OCI-LY7 (cell line): ENCODE measurements at regions not wholly inside any gene's neighbourhood (a gene's known extent, or its start where the extent isn't known, plus 50 kb on each side); places are given as distances from the start of the nearest gene placed in this dataset.

Experiments
- EZH2phosphoT487 ChIP-seq: fragments of 200-600 bp; sonication (generic); IDR thresholded peaks from 2 replicates; pipeline ENCODE4 v1.6.1; 2018; ENCODE audit warnings: low read depth, borderline replicate concordance, mild to moderate bottlenecking, mixed run types, antibody characterized with exemption, low read length, moderate library complexity, mixed read lengths
- TF ChIP-seq, protein P1 (sequence below): fragments of 200-600 bp; sonication (generic); conservative IDR thresholded peaks from 2 replicates; pipeline ENCODE4 v1.5.1; 2014; ENCODE audit warnings: mild to moderate bottlenecking, antibody characterized with exemption, low read length, moderate library complexity, mixed read lengths

DNA sequence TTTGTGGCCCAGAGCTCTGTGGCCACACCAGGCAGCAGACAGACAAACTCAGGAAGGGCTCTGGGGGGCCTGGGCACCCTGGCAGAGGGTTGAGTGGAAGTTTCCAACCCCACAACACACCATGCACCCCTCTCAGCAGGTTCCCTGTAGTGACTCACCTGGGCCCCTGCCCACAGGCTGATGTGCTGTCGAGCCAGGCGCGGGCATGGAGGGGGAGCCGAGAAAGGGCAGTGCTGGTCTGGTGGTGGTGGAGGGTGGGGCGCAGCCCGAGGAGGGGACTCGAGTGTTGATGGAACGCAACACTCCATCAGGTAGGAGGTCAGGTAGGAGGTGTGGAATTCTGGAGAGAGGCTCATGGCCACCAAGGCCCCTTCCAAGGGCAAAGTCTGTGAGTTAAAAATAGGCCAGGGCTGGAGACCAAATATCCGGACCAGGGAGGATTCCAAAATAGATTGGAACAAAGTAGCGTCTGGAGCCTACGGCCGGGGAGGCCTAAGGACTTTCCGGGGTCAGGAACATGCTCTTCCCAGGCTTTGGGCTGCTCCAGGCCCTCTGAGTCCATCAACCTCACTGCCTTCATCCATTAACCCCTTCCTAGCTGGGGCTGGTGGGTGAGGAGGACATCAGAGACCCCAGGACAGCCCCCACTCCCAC is 191.5 kb upstream of the AJAP1 start:
- TF ChIP-seq, protein P1, sequence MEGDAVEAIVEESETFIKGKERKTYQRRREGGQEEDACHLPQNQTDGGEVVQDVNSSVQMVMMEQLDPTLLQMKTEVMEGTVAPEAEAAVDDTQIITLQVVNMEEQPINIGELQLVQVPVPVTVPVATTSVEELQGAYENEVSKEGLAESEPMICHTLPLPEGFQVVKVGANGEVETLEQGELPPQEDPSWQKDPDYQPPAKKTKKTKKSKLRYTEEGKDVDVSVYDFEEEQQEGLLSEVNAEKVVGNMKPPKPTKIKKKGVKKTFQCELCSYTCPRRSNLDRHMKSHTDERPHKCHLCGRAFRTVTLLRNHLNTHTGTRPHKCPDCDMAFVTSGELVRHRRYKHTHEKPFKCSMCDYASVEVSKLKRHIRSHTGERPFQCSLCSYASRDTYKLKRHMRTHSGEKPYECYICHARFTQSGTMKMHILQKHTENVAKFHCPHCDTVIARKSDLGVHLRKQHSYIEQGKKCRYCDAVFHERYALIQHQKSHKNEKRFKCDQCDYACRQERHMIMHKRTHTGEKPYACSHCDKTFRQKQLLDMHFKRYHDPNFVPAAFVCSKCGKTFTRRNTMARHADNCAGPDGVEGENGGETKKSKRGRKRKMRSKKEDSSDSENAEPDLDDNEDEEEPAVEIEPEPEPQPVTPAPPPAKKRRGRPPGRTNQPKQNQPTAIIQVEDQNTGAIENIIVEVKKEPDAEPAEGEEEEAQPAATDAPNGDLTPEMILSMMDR = no peak
- no peak for TF ChIP-seq EZH2phosphoT487
